Medulla oblongata (tissue), 1 donor: ENCODE measurements at regions not wholly inside any gene's neighbourhood (a gene's known extent, or its start where the extent isn't known, plus 50 kb on each side); places are given as distances from the start of the nearest gene placed in this dataset.

ENCODE experiments used
- DNase-seq: peaks from one replicate; pipeline ENCODE4 v3.0.0-alpha.2; 2015; ENCODE audit errors: extremely low spot score

DNA sequence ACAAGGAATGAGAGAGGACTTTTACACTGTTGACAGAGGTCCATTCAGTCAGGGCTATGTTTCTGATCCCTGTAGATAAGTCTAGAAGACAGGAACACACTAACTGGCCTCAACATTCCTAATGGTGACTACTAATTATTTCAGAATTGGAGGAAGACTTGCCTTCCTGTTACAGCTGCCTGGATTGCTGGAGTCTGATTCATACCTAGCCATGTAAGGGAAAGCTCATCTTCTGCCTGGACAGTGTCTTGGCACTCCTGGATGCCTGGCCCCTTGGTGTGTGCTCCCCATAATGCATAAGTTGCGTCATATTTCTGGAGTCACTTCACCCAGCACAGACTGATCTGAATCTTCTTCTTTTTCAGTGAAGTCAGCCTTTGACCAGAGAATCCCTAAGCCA lies 326.0 kb upstream of the RUNX1 start:
- DNase-seq: no peak

GRCh38 chr21:35373998-35374397 lies 324.9 kb upstream of the RUNX1 start:
- DNase-seq: no peak

DNA sequence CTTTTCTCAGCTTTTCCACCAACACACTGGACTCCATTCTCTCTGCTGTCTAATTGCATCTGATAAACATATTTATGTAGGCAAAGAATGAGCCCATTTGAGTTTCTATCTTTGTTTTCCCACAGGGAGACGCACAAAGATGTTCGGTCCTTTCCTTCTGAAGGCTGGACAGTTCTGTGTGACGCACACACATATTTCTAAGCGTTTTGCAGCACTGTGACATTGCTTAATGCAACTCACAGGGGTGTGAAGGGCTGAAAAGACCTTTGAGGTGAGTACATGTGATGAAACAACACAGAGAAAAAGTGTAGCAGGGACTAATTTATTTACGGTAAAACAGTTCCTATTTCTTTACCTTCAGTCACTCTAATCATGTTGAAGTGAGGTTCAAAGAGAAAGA lies 323.1 kb upstream of the RUNX1 start:
- DNase-seq: no peak

- DNase-seq: no peak
Observed at GRCh38 chr21:35370671-35371070, 321.6 kb upstream of the RUNX1 start.

DNA sequence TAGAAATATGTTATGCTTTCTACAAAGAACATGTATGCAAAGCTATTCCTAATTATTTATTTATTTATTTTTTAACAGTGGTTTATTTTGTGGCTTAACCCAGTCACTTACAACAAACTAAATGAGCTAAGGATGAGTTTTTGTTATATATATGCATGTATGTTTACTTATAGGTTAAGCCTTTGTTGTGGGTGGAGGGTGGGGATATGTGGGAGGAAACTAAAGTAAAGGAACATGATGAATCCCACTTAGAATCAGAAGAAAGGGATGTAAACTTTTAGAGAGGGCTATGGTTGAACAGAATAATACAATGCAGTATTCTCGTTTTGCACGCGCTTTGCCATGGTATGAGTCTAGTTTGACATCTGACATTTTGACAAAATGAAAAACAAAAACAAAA lies 321.0 kb upstream of the RUNX1 start:
- no peak for DNase-seq

DNA sequence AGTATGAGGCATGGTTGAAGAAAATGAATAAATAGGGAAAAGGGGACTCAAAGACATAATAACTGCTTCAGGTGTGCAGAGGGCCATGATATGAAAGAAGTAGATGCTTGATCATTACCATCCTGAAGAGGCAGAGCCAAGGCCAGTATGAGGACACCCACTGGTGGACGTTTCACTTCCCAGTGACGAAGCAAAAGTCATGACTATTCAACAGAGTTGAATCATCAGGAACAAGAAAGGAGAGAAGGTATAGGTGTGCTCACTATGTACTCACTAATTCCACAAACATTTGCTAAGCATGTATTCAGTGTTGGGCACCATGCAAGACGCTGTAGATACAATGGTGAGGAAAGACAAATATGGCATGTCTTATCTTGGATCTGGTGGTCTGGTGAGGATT lies 319.2 kb upstream of the RUNX1 start:
- no peak for DNase-seq

DNA sequence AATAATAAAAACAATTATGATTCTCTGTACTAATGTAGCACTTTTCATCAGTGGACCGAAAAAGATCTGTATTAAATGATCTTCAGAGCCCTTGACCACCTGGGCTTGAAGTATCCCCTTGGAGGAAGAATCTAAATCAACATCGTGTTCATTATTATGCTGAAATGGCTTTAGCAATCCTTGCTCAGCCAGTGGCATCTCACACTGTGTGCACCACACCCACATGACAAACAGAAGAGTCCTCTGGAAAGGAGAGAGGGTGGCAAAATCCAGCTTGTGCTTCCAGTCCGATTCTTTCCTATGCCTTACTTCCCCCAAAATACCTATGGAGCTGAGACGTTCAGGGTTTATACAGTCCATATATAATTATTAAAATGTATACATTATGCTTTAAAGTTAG lies 318.5 kb upstream of the RUNX1 start:
- no peak for DNase-seq

DNA sequence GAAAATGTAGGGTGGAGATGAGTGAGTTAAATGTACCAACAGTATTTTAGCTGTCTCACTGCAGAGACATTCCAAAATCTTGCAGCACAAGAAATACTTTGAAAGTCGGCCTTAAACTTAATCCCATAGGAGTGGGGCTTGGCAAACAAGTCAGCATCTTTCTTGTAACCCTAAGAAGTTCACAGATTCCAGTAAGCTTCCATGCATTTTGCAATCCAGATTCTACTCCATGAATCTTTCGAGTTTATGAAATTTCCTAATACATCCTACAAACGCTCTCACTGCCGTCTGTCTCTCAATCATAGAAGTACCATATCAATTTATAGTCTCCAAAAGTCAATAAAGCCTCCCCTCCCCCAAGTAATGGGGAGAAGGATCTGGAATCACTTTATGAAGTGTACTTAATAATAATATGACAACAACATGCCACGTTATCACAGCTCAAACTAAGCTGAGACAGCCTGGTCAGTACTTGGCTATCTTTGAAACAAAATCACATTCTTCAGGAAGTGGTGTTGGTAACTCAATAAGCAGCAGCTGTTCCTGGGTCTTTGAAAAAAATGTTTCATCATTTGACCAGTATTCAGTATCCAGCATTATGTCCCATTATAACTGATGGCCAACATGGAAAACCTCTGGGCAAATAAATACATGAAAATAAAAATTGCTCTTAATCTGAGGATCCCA lies 317.4 kb upstream of the RUNX1 start:
- DNase-seq: no peak

GRCh38 chr21:35363458-35363857 lies 314.4 kb upstream of the RUNX1 start:
- no peak for DNase-seq

- no peak for DNase-seq
Observed at GRCh38 chr21:35361988-35362387, 312.9 kb upstream of the RUNX1 start.

- DNase-seq: no peak
Observed at GRCh38 chr21:35360870-35361570, 311.9 kb upstream of the RUNX1 start.

- no peak for DNase-seq
Observed at GRCh38 chr21:35359076-35359475, 310.0 kb upstream of the RUNX1 start.

DNA sequence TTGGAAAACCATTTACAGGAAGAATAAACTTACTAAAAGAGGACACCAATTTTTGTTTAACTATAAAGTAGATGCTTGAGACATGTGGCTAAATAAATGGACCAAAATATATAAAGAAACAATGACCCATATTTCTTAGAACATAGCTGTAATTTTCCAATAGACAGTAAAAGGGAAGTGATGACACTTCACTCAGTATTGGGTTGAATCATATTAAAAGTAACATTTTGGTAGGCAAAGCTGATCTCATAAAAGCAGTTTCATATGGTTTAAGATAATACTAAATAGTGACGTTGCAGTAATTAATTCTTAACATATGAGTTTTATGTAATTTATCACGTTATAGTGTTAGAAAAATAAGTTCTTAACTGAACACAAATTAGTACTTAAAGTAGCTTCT lies 308.9 kb upstream of the RUNX1 start:
- DNase-seq: no peak

DNA sequence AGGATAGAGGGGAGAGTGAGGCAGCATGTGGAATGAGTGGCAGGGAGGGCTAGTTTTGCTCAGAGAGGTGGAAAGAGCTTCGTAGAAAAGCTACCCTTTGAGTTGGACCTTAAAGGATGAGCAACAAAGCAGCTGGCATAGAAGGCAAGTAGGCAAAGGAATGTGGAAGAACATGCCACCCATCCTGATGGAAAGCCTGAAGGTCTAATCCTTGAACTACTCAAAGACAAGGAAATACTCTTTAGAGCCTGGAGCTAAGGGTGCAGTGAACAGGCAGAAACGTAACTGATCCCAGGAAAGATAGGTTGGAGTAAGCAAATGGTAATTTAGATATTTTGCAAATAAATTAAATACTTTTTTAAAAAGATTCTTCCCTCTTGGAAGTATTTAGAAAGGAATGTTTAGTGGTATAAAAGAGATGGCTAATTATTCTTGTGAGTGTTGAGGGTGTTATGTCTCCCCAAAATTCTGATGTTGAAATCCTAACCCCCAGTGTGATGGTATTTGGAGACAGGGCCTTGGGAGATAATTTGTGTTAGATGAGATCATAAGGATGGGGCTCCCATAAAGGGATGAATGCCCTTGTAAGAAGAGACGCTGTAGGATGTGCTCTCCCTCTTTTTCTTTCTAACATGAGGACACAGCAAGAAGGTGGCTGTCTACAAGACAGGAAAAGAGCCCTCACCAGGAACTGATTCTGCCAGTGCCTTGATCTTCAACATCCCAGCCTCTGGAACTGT lies 308.1 kb upstream of the RUNX1 start:
- no peak for DNase-seq

- no peak for DNase-seq
Observed at GRCh38 chr21:35354078-35354477, 305.0 kb upstream of the RUNX1 start.

GRCh38 chr21:35352793-35353192 lies 303.7 kb upstream of the RUNX1 start:
- no peak for DNase-seq

DNA sequence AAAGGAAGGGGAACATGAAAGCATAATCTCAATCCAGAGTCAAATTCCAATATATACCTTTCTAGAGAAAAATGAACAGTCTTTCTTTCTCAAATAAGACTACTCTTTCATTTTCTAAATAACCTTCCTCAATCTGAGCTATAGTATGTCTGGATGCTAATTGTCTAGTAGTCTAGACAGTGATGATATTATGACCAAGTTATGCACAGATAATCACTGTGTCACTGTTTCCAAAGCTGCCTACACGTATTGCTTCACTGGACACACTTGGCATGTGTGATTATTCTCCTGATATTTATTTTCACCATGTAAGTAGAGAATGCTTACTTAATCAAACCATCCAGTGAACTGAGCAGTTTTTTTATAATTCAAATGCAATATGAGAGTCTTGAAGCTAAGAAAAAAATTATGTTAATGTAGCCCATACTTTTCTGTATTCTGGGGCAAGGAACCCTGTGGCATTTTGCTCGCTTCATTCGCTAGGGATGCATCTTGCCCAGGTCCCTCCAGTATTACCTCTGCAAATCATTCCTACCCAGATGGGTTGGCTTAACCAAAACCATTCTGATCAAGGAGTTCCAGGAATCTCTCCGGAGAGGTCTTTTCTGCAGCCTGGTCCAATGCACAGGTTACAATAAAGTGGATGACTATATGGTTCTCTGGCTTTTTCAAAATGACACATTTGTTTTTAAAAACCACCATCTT lies 303.1 kb upstream of the RUNX1 start:
- DNase-seq: no peak

GRCh38 chr21:35351434-35351833 lies 302.3 kb upstream of the RUNX1 start:
- no peak for DNase-seq

DNA sequence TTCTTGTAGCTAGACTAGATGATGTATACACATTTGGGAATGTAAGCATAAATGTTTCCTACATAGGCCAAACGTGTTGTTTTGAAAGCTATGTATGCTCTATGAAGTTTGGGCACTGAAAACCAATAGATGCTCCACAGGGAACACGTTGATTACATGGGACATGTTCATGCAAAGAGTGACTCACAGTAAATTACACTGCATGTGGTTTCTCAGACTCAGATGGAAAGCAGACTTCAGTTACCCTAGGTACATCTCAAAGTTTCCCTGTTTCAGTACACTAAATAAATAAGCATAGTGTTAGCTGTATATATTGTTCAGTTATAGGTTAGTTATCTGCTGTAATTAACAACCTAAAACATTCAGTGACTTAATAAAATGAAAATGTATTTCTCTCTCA lies 301.9 kb upstream of the RUNX1 start:
- DNase-seq: no peak

DNA sequence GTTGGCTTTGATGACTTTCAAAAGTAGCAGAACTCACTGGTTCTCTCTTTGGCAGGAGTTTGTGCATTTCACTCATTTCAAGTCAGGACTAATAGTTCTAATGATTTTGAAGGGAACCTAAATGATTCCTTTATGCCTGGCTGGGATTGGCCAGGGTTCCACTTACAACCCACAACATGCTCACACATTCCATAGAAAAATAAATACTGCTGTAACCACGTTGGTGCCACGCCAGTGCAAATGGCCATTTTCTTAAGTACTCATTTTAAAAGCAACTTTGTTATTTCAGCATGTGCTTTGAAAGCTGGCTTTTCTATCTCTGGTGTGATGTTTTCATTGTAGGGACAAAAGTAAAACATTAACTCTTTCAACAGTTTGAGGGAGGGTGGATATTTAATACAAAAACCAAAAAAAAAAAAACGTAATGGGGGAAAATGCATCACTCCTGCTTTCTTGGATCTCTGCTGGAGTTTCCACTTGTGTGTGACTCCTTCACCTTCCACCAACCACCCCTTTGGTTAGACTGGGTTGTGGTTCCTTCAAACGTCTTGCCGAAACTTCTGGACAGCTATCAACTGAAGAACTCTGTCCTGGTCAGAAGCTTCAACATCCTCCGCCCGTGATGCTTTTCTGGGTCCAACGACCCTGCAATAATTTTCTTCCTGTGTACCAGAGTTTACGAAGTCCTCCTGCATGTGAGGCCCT lies 300.4 kb upstream of the RUNX1 start:
- DNase-seq: no peak

DNA sequence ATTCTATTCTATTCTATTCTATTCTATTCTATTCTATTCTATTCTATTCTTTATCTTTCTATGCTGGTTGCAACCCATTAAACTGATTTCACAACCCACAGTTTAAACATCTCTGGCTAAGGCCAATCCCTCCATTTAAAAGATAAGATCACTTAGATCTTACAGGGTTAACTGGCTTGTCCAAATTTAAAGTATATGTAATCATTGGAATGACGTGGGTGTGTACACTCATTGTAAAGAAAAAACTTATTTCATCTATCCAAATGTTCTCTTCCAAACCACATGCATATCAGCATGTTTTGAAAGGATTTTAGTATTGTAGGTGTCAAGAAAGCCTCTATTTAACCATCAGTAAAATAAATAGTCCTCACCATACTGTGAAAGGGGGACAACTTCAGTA lies 299.6 kb upstream of the RUNX1 start:
- DNase-seq: no peak

DNA sequence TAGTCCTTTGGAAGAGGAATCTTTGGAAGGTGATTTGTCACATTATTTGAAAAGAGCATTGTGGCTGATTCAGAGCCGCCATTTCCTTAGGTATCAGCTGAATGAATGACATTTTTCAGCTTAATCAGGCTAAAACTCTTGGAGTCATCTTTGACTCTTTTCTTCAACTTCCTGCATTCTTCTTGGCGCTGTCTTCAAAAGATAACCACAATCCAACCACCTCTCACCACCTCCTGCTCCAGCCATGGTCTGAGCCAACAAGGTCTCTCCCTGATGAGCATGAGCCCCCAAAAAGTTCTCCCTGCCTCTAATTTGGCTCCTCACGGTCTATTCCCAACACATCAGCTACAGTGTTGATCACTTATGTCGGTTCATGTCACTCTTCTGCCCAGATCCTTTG lies 297.6 kb upstream of the RUNX1 start:
- DNase-seq: no peak
